AG09309 (cell line): ENCODE measurements at regions not wholly inside any gene's neighbourhood (a gene's known extent, or its start where the extent isn't known, plus 50 kb on each side); places are given as distances from the start of the nearest gene placed in this dataset.

Source experiments
- DNase-seq: peaks from one replicate; pipeline ENCODE4 v3.0.0-alpha.2; 2010; ENCODE audit warnings: low read depth
- H3K4me3 ChIP-seq: 2 replicates; pipeline ENCODE4 v1.5.1; 2011; ENCODE audit warnings: mild to moderate bottlenecking, low read depth, low read length, moderate library complexity; ENCODE audit not compliant: control insufficient read depth
- CTCF ChIP-seq: IDR thresholded peaks from 2 replicates; pipeline ENCODE4 v1.5.1; 2011; ENCODE audit warnings: mild to moderate bottlenecking, low read depth, low read length, inconsistent platforms; ENCODE audit not compliant: insufficient read depth, control insufficient read depth; ENCODE audit errors: missing control alignments

GRCh38 chr3:66747261-66747660 lies 246.4 kb upstream of the LRIG1 start:
- DNase-seq = no peak
- TF ChIP-seq CTCF = no peak
- no peak overlapping the region for H3K4me3 ChIP-seq

GRCh38 chr3:66747696-66748095 lies 246.9 kb upstream of the LRIG1 start:
- no peak for TF ChIP-seq CTCF
- no peak for DNase-seq
- no peak overlapping the region for H3K4me3 ChIP-seq

GRCh38 chr3:66748175-66748876 lies 247.5 kb upstream of the LRIG1 start:
- DNase-seq = no peak
- H3K4me3 ChIP-seq = no peak overlapping the region
- TF ChIP-seq CTCF = no peak

DNA sequence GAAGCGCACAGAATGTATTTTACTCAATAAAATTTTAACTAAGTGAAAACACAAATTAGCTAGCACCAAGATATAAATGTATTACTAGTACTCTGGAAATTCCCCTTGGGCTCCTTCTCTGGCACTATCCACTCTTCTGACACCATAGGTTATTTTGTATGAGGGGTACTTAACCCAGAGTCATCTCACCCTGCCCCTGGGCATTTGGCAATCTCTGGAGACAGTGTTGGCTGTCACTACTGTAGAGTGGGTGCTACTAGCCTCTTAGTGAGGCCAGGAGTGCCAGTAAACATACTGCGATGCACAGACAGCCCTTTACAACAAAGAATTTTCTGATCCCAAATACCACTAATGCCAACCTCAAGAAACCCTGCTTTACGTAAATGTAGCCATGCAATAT lies 246.3 kb upstream of the KBTBD8 start:
- no peak overlapping the region for H3K4me3 ChIP-seq
- TF ChIP-seq CTCF = no peak
- DNase-seq = no peak

GRCh38 chr3:66753670-66754069 lies 244.4 kb upstream of the KBTBD8 start:
- no peak overlapping the region for H3K4me3 ChIP-seq
- DNase-seq = no peak
- TF ChIP-seq CTCF = no peak

DNA sequence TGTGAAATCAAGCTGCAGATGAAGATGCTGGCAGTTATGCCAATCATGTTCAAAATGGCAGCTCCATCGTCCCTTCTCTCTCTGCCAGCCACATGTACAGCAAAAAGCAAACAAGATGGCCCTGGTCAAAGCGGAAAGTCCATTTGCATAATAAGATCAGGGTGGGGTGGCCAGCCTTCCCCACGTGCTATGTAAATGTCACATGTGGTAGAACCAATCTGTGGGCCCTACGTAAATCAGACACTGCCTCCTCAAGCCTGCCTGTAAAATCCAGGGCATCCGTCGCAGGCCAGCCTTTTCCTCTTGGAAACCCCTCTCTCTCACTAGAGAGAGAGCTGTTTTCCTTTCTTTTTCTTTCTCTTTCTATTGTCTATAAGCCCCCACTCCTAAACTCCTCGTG lies 243.5 kb upstream of the KBTBD8 start:
- no peak for DNase-seq
- H3K4me3 ChIP-seq = no peak overlapping the region
- TF ChIP-seq CTCF = no peak
